K562 (cell line): ENCODE measurements at regions not wholly inside any gene's neighbourhood (a gene's known extent, or its start where the extent isn't known, plus 50 kb on each side); places are given as distances from the start of the nearest gene placed in this dataset.

Experiments used
- ATAC-seq: fragments of 200-7000 bp; cut with Tn5 transposase; 3 replicates; pipeline ENCODE4 v1.9.1; 2020; ENCODE audit warnings: moderate library complexity
- BruUV-seq: library from RNA; stranded (reverse); fragments of 400-500 nt; replicated peaks from 2 replicates; lab custom pipeline; 2021; lab: Mats Ljungman, UMichigan
- CTCF ChIA-PET: fragments of 300-600 bp; formaldehyde crosslinking; extraction: SDS; loops from one replicate; lab custom pipeline; 2021; ENCODE audit warnings: low intra/inter-chr PET ratio; lab: Yijun Ruan, JAX
- POLR2A ChIA-PET: fragments of 300-600, 350-650 bp; sonication (Branson Sonifier 250); formaldehyde crosslinking; extraction: SDS; loops from one replicate; lab custom pipeline; 2021; ENCODE audit warnings: antibody characterized with exemption, inconsistent platforms; lab: Yijun Ruan, JAX
- DNase-seq, 4 experiments: peaks; one replicate each; pipeline versions ENCODE4 v3.0.0 to v3.0.0-alpha.2; 2011 to 2018; ENCODE audit warnings: low spot score in 3 of 4, mixed read lengths in 3 of 4; ENCODE audit errors: extremely low read depth in 1 of 4
- FAIRE-seq: peaks from 2 replicates; lab custom pipeline; 2011; peaks lifted over from hg19 to GRCh38; lab: Jason Lieb, UNC
- H2AFZ ChIP-seq: 2 replicates; pipeline ENCODE4 v1.6.0; 2011; ENCODE audit warnings: low read depth, low read length, control low read depth, inconsistent platforms
- H3K27ac ChIP-seq: fragments of 200-600 bp; 3 replicates; pipeline ENCODE4 v1.8.0; 2011; ENCODE audit warnings: low read depth, mild to moderate bottlenecking, control low read depth, inconsistent platforms, low read length, moderate library complexity, mixed read lengths; ENCODE audit errors: extremely low read depth
- H3K27me3 ChIP-seq, 2 experiments: fragments of 300-600 bp in 1 of 2; 2 replicates in 1 of 2; 3 replicates in 1 of 2; pipeline versions ENCODE4 v1.6.0 to v1.8.0; 2011; ENCODE audit warnings: inconsistent platforms in 2 of 2, low read length in 2 of 2, mild to moderate bottlenecking in 1 of 2, mixed read lengths in 1 of 2, moderate library complexity in 1 of 2; ENCODE audit not compliant: control insufficient read depth in 2 of 2, insufficient read depth in 2 of 2
- H3K36me3 ChIP-seq: fragments of 300-600 bp; 3 replicates; pipeline ENCODE4 v1.8.0; 2011; ENCODE audit warnings: mild to moderate bottlenecking, low read length, inconsistent platforms; ENCODE audit not compliant: control insufficient read depth, insufficient read depth
- H3K4me1 ChIP-seq, 2 experiments: fragments of 200-600 bp in 1 of 2; replicated peaks in 1 of 2; 2 replicates in 1 of 2; 3 replicates in 1 of 2; pipeline versions ENCODE4 v1.5.1 to v1.8.0; 2011; ENCODE audit warnings: inconsistent platforms in 2 of 2, low read length in 2 of 2, mild to moderate bottlenecking in 1 of 2, mixed read lengths in 1 of 2, moderate library complexity in 1 of 2; ENCODE audit not compliant: control insufficient read depth in 2 of 2, insufficient read depth in 2 of 2
- H3K4me2 ChIP-seq: 2 replicates; pipeline ENCODE4 v1.6.1; 2011; ENCODE audit warnings: low read length, control low read depth, inconsistent platforms, mixed read lengths; ENCODE audit not compliant: insufficient read depth
- H3K4me3 ChIP-seq: fragments of 200-600 bp; sonication (generic), shearing (Covaris generic); 2 replicates; pipeline ENCODE4 v1.5.1; 2016; ENCODE audit warnings: control low read depth, inconsistent platforms
- H3K79me2 ChIP-seq: fragments of 200-600 bp; 3 replicates; pipeline ENCODE4 v1.8.0; 2011; ENCODE audit warnings: low read length, inconsistent platforms; ENCODE audit not compliant: control insufficient read depth, insufficient read depth
- H3K9ac ChIP-seq, 2 experiments: 2 replicates each; pipeline versions ENCODE4 v1.6.0 to v1.6.1; 2011; ENCODE audit warnings: low read depth in 2 of 2, low read length in 2 of 2, control low read depth in 1 of 2, inconsistent platforms in 1 of 2, mild to moderate bottlenecking in 1 of 2, mixed read lengths in 1 of 2; ENCODE audit not compliant: insufficient read depth in 1 of 2
- H3K9me1 ChIP-seq: one replicate; pipeline ENCODE4 v1.6.0; 2011; ENCODE audit warnings: inconsistent platforms, mild to moderate bottlenecking, low read length, moderate library complexity; ENCODE audit not compliant: control insufficient read depth, insufficient read depth
- H3K9me3 ChIP-seq: replicated peaks from 2 replicates; pipeline ENCODE4 v1.5.1; 2011; ENCODE audit warnings: low read depth, low read length, inconsistent platforms; ENCODE audit not compliant: control insufficient read depth, insufficient read depth
- H4K20me1 ChIP-seq: replicated peaks from 2 replicates; pipeline ENCODE4 v1.6.1; 2011; ENCODE audit warnings: low read length, inconsistent platforms, mixed read lengths; ENCODE audit not compliant: control insufficient read depth, insufficient read depth
- BRD9 ChIP-seq: fragments of 450-650 bp; IDR thresholded peaks from 2 replicates; pipeline ENCODE4 v1.6.1; 2018; ENCODE audit warnings: low read depth; ENCODE audit not compliant: partially characterized antibody
- FOXP1 ChIP-seq: sonication (generic); formaldehyde crosslinking; IDR thresholded peaks from 2 replicates; pipeline ENCODE4 v1.8.0; 2022; ENCODE audit warnings: mild to moderate bottlenecking, missing genetic modification reagents
- NFXL1 ChIP-seq: fragments of 450-650 bp; formaldehyde crosslinking; IDR thresholded peaks from 2 replicates; pipeline ENCODE4 v1.4.0; 2021; ENCODE audit warnings: mild to moderate bottlenecking
- SRF ChIP-seq, 2 experiments: fragments of 250-450, 450-650 bp in 1 of 2; sonication (Bioruptor Pico) in 1 of 2; sonication (generic) in 1 of 2; formaldehyde crosslinking; IDR thresholded peaks; 2 replicates each; pipeline versions ENCODE4 v1.5.0 to v1.5.1; 2020 to 2022; ENCODE audit warnings: mild to moderate bottlenecking in 1 of 2, missing genetic modification reagents in 1 of 2
- WGBS: fragments of 100-300 bp; shearing (Covaris generic); methylation state at CpG from one replicate; pipeline ENCODE4 v1.1.6; 2016; ENCODE audit warnings: low coverage, mixed read lengths; ENCODE audit not compliant: insufficient coverage; ENCODE audit errors: missing lambda C conversion rate; 5-methylcytosine and 5-hydroxymethylcytosine counted together
- in situ Hi-C: fragments of 300-500 bp; cut with MboI; formaldehyde crosslinking; loops from 4 replicates; pipeline ENCODE4 v1.15.0; 2018; ENCODE audit warnings: inconsistent platforms, mixed read lengths
- intact Hi-C: fragments of 100-400 bp; cut with micrococcal nuclease; formaldehyde crosslinking; loops from 2 replicates; pipeline ENCODE4 v1.14.2; 2022

DNA sequence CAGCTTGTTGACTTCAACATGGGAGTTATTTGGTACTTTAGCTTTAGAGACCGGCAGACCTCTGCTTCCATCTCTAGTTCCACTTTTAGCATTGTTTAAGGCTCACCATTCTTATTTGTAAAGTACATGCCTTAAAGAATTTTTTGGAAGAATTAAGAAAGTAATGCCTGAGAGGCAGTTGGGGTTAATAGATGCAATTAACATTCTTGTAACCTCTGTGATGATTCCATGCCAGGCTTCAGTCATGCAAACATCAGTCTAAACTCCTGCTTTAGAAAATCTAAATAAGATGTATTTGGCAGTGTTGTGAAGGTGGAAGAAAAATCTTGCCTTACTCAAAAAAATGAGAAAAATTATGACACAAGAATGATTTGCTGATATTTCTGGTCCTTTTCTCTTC lies 79.9 kb upstream of the UBAC2 start:
- in situ Hi-C loops: no loop called here
- WGBS: 50% methylated on average over 1 of the region's 1 CpG
- intact Hi-C loops: no loop called here

GRCh38 chr13:99122171-99122570 lies 78.5 kb upstream of the UBAC2 start:
- FAIRE-seq (no peak), ATAC-seq (no peak), DNase-seq (no peak)
- CTCF ChIA-PET: no interaction called here
- in situ Hi-C loops: no loop called here
- Histone ChIP-seq H3K9me3 (no peaks in the 10 kb centered on the region), H3K36me3 (no peaks in the 10 kb centered on the region), H3K27ac (no peak overlapping the region), H3K27me3 (no peaks in the 10 kb centered on the region), H3K9me1 (no peaks in the 10 kb centered on the region), H3K79me2 (no peaks in the 10 kb centered on the region), H3K4me2 (no peak overlapping the region), H3K4me3 (no peak overlapping the region), H2AFZ (no peak overlapping the region), H3K9ac (no peak overlapping the region), H4K20me1 (no peaks in the 10 kb centered on the region), H3K4me1 (peaks cover 0 to 5% of the 10 kb centered on the region in 2 experiments; a peak in 3 of 5 replicates)
- intact Hi-C loops: no loop called here
- no peak for TF ChIP-seq FOXP1 (CRISPR knock-in tag)
- no peak for TF ChIP-seq SRF (CRISPR knock-in tag; IDR thresholded peaks at IDR 0.05)
- no peak for TF ChIP-seq NFXL1 (CRISPR knock-in tag)
- 52% methylated on average over 2 of the region's 2 CpGs for WGBS
- no TSS peak for BruUV-seq
- POLR2A ChIA-PET: interaction anchor here (1.0 kb wide), 1 partner anchor 13 kb away, joined by 4 read pairs; no protein-coding TSS in a partner anchor

More for the DNA sequence above, 79.9 kb upstream of the UBAC2 start:
- no TSS peak for BruUV-seq
- no peaks in the 10 kb centered on the region for H4K20me1 ChIP-seq
- DNase-seq: no peak
- no peak overlapping the region for H3K27ac ChIP-seq
- no peak overlapping the region for H3K9ac ChIP-seq
- no peaks in the 10 kb centered on the region for H3K27me3 ChIP-seq
- FAIRE-seq: no peak
- H3K4me3 ChIP-seq: no peak overlapping the region
- POLR2A ChIA-PET: no interaction called here
- ATAC-seq: no peak
- H2AFZ ChIP-seq: no peak overlapping the region
- H3K4me1 ChIP-seq: peaks cover 0 to 5% of the 10 kb centered on the region in 2 experiments; a peak in 3 of 5 replicates
- no peaks in the 10 kb centered on the region for H3K36me3 ChIP-seq
- H3K9me3 ChIP-seq: no peaks in the 10 kb centered on the region
- no peaks in the 10 kb centered on the region for H3K9me1 ChIP-seq
- TF ChIP-seq BRD9: no peak
- TF ChIP-seq, all 486 proteins: peak for 0
- Histone ChIP-seq H3K79me2 (no peaks in the 10 kb centered on the region), H3K4me2 (no peak overlapping the region)
- CTCF ChIA-PET: no interaction called here
